Germinal center (tissue), 1 donor: ENCODE measurements at regions not wholly inside any gene's neighbourhood (a gene's known extent, or its start where the extent isn't known, plus 50 kb on each side); places are given as distances from the start of the nearest gene placed in this dataset.

Source experiments
- DNase-seq: peaks from one replicate; pipeline ENCODE4 v3.0.0; 2012; ENCODE audit warnings: mixed read lengths, low spot score

DNA sequence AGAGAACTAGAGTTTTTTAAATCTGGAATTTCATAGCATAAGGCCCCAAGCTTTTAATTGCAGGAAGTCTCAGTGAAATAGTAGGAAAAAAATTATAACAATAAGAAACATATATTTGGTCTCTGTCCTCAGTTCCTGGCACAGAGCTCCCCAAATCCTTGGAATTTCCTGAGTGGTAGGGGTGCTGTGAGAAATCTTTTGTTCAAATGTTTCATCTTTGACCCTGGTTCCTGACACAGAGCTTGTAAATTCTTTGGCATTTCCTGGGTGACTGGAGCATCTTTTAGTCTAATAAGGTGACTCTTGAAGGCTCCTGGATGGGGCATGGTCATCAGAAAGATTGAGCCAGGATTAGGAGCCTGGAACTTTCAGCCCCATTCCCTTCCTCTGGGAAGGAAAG, 225.7 kb upstream of the AJAP1 start:
- DNase-seq, result no peak

DNA sequence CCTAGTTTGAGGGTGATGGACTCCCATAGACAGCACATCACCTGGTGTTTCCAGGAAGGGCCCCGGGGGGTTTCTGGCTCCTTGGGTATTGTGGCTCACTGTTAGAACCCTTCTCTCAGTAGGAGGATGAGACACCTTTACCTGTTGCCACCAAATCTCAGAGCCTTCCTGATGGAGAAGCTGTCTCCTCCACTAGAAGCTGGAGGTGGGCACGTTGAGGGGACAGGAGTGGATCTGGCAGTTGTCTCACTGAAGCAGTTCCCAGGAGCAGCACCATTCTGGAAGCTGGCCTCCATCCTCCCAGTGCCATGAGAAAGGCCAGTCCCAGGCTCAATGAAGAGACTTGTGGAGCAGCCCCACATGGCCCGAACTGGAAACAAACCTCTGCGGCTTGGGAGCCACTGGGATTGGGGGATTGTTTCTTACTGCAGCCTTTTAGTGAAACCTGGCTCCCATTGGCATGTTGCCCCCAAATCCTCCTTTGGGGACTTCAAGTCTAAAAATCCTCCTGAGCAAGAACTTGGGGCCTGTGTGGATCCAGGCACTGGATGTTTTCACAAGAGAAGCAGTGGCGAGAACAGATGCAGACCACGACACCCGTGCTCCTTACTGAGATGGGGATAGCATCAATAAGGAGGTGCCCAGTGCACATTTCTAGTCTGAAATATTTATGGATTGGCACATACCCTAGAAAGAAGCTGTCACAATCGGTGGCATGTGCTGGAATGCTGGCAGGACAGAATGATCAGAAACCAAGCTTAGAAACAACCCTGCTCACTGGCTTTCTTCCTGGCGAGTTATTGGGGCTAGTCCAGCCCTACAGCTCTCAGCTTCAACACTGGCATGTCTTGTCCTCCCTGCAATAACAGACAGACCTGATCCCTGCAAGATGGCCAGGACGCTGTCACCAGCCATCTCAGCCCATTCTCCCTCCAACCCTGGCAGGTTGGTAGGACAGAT, 223.7 kb upstream of the AJAP1 start:
- DNase-seq, result no peak

DNA sequence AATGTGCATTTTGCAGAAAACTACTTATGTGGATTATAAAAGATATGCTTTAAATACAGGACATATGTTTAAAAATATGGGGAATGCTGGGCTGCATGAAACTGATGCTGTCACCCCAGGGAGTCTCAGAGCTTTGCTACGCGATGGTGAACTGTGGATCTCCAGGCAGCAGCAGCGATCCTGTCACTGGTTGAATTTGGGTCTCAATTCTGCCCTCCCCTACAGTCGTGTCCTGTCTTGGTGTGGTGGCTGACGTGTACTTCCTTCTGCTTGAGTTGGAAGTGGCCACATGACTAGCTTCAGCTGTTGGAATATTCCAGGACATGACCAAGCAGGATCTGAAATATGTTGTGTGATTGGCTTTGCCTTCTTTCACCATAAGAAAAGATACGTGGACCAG, 222.9 kb upstream of the AJAP1 start:
- DNase-seq, result no peak

DNA sequence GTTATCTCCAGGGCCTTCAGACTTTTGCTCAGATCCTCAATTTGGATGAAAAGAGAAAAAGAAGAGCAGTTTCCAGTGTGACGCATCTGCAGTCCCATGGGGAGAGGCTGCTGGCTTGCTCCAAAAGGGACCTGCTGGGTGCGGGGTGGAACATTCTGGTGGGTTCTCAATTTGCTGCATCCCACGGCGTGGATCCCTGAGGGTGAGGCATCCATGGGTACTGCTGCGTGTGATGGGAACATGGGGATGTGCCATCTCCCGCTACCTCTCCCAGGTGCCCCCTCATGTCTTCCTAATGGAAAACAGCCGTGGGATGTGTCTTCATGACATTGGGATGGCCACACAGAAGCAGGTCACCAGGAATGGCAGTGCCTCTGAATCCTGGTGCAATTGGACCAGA, 221.3 kb upstream of the AJAP1 start:
- DNase-seq, result no peak

DNA sequence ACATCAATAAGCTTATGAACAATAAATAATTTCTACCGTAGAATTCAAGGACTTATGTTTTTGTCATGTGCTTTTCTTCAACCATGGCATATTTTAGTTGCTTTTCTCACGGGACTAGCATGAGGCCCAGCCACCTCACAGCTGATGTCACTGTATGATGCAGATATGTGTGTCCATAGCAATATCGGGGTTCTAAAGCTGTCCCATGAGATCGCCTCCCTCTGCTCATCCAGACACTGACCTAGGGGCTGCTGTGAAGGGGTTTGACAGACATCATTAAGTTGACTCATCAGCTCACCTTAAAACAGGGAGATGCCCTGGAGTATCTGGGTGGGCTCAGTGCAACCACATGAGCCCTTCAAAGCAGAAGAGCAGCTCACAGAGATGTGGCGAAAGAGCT, 210.3 kb upstream of the AJAP1 start:
- DNase-seq, result no peak

DNA sequence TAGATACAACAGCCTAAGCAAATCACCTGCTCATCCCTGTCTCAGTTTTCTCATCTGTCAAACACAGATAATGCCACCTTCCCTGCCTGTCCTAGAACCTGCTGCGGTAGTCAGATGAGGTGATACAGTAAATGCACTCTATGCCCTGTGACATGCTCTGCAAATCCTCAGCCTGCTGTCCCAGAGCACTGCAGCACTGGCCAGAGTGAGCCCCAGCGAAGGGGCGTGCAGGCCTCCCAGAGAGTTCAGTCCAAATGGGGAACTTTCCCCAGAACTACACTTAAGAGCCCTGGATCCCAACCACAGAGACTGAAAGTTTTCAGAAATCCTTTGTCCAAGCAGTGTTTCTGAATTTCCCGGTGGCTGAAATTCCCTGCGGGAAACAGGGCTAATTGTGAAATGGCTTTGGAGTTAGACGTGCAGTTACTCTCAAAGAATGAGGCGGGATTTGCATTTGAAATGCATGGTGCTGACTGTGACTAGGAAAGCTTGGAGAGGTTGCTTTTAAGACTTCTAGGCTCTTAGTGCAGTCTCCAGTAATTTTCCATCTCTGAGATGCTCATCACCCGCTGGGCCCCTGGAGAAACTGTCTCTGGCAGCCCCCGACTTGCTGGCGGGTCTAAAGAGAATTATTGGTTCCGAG, 206.5 kb upstream of the AJAP1 start:
- no peak for DNase-seq

DNA sequence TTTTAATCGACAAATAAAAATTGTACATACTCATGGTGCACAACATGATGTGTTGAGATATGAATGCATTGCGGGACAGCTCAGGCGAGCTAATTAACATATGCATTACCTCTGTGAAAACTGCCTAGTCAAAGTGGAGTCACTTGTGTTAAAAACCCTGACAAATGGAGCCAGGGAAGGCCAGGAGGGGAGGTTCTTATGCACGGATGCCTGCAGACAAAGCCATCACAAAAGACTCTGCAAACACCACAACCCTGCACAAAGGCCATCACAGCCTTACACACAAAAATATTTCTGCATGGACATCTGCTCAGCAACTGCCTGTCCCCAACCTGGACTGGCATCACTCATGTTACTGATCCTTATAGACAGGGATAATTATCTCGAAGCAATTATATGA, 204.4 kb upstream of the AJAP1 start:
- DNase-seq, result no peak

DNA sequence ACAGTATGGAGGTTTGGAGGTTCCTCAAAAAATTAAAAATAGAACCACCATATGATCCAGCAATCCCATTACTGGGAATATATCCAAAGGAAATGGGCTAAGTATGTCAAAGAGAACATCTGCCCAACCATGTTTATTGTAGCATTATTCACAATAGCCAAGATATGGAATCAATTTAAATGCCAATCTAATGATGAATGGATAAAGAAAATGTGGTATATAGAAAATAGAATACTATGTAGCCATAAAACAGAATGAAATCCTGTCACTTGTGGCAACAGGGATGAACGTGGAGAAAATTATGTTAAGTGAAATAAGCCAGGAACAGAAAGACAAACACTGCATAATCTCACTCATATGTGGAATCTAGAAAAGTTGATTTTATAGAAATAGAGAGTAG, 201.7 kb upstream of the AJAP1 start:
- DNase-seq, result no peak

DNA sequence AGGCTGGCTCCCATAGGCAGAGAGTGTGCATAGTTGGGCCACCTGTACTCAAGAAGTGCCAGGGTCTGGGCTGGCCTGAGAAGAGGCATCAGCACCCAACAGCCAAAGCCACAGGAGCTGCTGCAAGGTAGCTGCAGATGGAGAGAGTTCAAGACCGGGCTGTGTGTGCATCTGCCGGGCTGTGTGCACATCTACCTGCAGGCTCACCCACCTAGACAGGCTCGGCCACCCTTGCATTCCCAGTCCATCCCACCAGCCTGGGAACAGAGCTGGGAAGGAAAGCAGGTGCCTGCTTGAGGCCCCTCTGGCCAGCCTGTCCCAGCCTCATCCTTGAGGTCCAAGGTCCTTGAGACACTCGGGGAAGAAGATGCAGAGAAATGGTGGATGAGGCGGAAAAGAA, 194.4 kb upstream of the AJAP1 start:
- no peak for DNase-seq

DNA sequence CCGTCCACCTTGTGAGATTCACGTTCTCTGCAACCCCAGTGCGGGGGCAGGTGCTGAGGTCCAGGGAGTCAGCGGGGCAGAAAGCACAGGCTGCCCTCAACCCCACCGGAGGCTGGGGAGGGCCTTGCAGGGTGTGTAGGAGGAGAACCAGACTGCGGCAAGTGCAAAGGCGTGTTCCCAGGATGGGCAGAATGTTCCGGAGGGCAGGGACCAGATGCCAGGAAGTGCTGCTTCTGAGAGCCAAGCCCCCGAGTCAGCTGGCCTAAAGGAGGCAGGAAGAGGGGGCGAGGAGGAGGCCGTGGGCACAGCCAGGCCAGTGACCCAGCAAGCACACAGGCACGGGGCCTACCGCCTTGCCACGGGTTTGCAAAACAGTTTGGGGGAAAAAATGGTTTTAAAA, 193.8 kb upstream of the AJAP1 start:
- DNase-seq, result no peak

DNA sequence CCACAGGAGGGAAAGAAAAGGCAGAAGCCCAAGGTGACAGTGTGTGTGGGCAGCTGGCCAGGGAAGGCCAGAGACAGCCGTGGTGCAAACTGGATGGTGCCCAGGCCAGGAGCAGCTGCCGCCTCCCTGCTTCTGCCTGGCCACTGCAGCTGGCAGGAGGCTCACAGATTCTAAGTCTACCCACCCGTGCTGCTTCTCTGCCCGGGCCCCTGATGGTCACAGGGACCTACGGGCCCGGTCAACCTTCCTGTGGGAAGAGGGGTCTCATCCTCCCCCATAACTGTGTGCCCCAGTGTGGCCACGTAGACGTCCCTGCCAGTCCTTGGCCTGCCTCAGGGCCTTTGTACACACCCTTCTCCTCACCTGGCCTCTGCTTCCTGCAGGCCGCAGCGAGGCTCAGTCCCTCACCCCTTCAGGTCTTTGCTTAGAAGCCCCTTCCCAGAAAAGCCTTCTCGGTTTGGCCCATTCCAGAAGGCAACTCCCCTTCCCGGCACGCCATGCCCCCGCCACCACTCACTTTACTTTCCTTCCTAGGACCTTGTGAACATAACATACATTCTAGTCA, 192.6 kb upstream of the AJAP1 start:
- DNase-seq, result no peak

DNA sequence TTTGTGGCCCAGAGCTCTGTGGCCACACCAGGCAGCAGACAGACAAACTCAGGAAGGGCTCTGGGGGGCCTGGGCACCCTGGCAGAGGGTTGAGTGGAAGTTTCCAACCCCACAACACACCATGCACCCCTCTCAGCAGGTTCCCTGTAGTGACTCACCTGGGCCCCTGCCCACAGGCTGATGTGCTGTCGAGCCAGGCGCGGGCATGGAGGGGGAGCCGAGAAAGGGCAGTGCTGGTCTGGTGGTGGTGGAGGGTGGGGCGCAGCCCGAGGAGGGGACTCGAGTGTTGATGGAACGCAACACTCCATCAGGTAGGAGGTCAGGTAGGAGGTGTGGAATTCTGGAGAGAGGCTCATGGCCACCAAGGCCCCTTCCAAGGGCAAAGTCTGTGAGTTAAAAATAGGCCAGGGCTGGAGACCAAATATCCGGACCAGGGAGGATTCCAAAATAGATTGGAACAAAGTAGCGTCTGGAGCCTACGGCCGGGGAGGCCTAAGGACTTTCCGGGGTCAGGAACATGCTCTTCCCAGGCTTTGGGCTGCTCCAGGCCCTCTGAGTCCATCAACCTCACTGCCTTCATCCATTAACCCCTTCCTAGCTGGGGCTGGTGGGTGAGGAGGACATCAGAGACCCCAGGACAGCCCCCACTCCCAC, 191.5 kb upstream of the AJAP1 start:
- no peak for DNase-seq

DNA sequence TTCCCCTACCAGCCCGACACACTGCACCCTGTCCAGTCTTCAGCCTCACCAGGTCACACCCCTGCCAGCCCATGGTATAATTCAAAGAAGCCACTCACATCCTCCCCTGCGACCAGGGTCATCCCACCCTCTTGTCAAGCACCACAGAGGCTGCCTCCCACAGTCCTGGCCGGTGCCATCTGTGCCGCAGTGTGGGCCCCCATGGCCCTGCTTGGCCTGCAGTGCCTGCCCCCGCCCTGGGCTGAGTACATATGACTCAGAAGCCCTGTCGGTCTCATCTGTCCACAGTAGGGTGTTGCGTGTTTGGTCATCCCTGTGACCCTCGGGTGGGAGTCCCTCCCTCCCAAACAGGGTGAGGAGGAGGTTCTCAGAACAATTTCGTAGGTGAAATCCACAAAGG, 190.8 kb upstream of the AJAP1 start:
- DNase-seq, result no peak

DNA sequence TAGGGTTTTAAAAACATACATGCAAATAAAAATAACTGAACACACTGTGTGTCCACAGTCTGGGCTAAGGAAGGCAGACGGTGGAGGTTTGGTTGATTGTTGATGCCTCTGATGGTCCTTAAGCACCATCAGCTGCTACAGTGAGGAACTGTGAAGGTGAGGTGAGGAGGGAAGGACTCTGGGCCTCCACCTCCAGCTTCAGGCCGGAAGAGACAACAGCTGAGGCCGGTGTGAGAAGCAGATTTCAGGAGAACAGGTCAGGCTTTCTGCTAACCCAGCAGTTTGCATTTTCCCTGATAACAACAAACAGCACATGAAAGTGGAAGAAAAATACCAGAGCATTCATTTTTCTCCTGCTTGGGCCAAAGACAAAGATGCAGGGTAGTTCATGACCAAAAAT, 189.9 kb upstream of the AJAP1 start:
- no peak for DNase-seq

DNA sequence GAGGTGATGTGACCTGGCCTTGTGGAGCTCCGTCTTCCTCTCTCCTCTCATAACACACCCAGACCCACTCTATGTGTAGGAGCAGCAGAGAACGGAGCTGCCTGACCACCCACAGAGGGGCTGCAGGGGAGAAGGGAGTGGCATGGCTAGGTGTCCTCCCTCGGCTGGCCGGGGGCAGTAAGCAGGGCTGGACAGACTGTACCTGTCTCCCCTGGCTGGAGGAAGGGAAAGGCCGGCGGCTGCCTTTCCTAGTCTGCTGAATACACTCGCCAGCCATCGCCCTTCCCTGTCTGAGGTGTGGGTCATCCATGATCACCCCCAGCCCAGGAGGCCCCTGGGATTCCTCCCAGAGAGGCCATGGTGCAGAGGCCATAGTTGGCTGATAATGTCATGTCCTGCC, 187.2 kb upstream of the AJAP1 start:
- DNase-seq, result no peak

DNA sequence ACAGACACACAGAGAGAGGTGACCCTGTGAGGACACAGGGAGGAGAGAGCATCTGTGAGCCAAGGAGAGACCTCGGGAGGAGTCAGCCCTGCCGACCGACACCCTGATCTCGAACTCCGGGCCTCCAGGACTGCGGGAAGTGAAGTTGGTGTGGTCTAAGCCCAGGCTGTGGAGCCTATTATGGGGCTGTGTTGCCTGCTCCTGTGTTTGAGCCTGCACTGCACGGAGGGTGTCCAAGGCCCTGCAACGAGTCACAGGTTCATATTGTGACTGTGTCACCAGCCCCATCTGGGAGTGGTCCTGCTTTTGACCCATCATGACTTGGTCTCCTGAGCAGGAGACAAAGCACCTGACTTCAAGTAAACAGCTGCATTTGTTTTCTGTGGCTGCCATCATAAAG, 186.0 kb upstream of the AJAP1 start:
- DNase-seq, result no peak

DNA sequence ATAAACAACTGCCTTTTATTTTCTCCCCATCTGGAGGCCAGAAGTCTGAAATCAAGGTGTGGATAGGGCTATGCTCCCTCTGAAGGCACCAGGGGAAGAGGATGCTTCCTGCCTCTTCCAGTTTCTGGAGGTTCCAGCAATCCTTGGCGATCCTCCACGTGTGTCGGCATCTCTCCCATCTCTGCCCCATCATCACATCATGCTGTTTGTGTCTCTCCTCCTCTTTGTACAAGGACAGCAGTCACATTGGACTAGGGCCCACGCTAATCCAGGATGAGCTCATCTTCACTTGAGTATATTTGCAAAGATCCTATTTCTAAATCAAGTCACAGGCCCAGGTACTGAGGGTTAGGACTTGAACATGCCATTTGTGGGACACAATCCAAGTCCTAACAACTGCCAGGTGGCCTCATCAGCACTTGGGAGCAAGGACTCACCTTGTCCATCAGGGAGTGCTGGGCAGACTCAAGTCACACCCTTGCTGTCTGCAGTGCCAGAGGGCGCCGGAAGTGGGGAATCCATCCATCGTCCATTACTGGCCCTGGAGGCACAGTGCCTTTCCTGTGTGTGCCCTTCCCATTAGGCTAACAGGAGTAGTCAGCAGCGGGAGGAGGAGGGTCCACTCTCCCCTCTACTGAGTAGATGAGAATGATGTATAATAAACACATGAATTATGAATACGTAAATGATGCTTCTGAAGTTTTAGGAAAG, 185.4 kb upstream of the AJAP1 start:
- no peak for DNase-seq

DNA sequence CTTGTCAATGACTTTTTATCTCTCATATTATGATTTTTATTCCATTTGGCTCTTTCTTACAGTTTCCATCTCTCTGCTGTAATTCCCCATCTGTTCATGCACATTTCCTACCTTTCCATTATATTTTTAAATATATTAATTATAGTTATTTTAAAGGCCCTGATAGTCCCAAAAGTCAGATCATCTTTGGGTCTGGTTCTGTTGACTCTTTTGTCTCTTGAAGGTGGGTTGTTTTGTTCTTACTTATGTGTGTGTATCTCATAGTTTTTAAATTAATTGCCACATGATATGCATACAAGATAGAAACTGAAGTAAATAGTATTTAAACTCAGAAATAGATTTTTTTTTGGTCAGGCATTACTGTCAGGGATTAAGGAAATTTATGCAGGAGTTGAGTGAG, 178.0 kb upstream of the AJAP1 start:
- DNase-seq, result no peak

DNA sequence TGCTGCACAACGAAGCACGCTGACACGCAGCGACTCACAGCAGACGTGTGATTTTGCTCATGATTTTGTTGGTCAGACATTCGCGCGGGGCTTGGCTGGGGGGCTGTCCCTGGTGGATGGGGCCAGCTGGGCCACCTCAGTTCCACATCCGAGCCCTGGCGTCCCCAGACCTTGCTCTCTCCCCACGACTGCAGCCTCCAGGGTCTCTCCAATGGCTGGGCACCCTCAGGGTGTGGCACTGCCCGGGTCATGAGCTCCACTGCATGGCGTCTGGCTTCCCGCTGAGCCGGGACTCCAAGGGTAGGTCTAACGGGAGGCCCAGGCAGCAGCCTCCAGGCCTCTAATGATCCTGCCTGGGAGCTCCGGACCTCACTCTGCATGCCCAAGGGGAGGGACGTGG, 173.0 kb upstream of the AJAP1 start:
- no peak for DNase-seq

DNA sequence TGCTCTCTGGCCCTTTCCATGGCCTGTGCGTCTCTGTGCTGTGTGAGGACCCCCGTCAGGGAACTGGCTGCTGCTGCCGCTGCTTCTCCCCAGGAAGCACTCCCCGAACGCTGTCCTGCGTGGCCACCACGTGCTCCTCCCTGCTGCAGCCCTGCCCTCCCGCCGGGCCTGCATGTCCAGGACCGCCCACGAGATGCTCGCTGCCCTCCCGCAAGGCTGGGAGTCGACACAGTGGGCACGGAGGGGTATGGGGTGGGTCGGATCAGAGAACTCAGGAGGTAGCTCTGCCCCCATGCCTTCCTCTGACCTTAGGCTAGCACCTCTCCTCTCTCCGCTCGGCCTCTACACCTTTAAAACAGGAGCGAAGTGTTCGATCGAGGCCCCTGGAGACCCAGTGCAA, 171.9 kb upstream of the AJAP1 start:
- no peak for DNase-seq

DNA sequence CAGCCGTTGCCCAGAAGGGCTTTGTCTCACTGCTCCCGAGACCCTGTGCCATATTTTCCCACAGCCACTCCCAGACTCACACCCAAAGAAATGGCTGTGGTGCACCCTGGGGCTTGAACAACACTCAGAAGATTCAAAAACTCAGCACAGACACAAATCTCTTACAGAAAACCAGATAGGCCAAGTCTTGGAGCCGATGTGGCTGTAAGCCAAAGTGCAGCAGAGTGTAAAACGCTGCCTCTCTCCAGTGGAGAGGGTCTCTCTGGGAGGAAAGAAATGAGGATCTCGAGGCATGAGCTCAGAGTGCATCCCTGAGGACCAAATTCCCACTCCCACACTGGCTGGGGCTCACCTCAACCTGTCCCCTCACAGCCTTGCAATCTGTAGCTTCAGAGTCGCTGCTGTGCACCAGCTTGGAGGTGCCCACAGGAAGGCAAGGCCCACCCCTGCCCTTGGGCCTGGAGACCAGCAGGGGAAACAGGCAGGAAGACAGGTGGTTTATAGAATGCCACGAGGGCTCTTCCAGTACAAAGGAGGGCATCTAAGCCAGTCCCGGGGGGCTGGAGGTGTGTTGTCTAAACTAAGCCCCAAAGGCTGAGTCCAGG, 171.3 kb upstream of the AJAP1 start:
- no peak for DNase-seq

DNA sequence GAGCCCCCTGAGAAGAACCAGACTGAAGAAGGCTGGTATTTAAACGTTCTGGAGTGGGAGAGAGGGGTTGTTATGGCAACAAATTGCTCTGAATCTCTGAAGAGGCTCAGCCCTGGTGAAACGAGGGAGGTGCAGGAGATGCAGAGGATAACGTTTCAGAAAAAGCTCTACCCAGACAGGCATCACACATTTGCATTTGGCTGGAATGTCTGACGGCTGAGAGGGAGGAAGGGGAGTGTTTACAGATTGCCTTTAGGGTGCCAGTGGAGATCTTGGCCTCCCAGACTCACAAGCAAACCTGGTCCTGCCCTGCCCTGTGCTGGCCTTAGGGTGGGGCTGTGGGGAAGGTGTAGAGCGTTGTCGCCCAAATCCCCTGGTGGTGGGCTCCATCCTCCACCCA, 169.0 kb upstream of the AJAP1 start:
- no peak for DNase-seq
